SH-SY5Y (cell line): ENCODE measurements at regions not wholly inside any gene's neighbourhood (a gene's known extent, or its start where the extent isn't known, plus 50 kb on each side); places are given as distances from the start of the nearest gene placed in this dataset.

Source experiments
- GATA2 ChIP-seq: IDR thresholded peaks from 2 replicates; pipeline ENCODE4 v1.6.1; 2011; ENCODE audit warnings: mild to moderate bottlenecking, low read depth, low read length
- GATA3 ChIP-seq: IDR thresholded peaks from 2 replicates; pipeline ENCODE4 v1.6.1; 2011; ENCODE audit warnings: low read depth, mild to moderate bottlenecking, low read length, moderate library complexity

GRCh38 chr6:140993515-140993914 is 1139.2 kb upstream of the GJE1 start:
- TF ChIP-seq GATA3 (no peak), GATA2 (no peak)
